ENCODE measurements at regions not wholly inside any gene's neighbourhood (a gene's known extent, or its start where the extent isn't known, plus 50 kb on each side); places are given as distances from the start of the nearest gene placed in this dataset.

GRCh38 chr3:95356764-95357501 is 1294.1 kb downstream of the NSUN3 start:
- Histone ChIP-seq H3K36me3 (no peaks in the 10 kb centered on the region), H2AFZ (replicated peaks) (peak overlapping the region; percentile 48), H4K20me1 (ENCODE audit: low read depth) (no peaks in the 10 kb centered on the region), H3K27me3 (no peaks in the 10 kb centered on the region), H3K4me2 (no peak overlapping the region), H3K9me3 (ENCODE audit: low read depth) (no peaks in the 10 kb centered on the region), H3K4me3 (no peak overlapping the region), H3F3A (ENCODE audit: low read depth) (no peaks in the 10 kb centered on the region), H3K4me1 (no peaks in the 10 kb centered on the region), H3K9ac (no peak overlapping the region), H3K27ac (no peak overlapping the region), H3K79me2 (ENCODE audit: low read depth) (no peaks in the 10 kb centered on the region)
- Mint-ChIP-seq H3K4me3 (no peak overlapping the region), H3K36me3 (no peaks in the 10 kb centered on the region), H3K27ac (peak overlapping the region; percentile 74), H3K9me3 (no peaks in the 10 kb centered on the region), H3K4me1 (peaks cover 4% of the 10 kb centered on the region), H3K27me3 (ENCODE audit: insufficient read depth, low read depth) (peaks cover 2% of the 10 kb centered on the region)
- no peak for DNase-seq (ENCODE audit: low spot score)
- TF ChIP-seq CTCF (IDR thresholded peaks at IDR 0.05) (no peak), EZH2phosphoT487 (IDR thresholded peaks at IDR 0.05) (no peak), EZH2 (IDR thresholded peaks at IDR 0.05) (no peak)

GRCh38 chr3:95387242-95388021 is 1324.6 kb downstream of the NSUN3 start:
- no peaks in the 10 kb centered on the region for H3K27me3 ChIP-seq
- H3K4me3 Mint-ChIP-seq, result no peak overlapping the region
- H3K4me1 ChIP-seq, result no peaks in the 10 kb centered on the region
- H3K4me2 ChIP-seq, result no peak overlapping the region
- H3K9ac ChIP-seq, result no peak overlapping the region
- no peaks in the 10 kb centered on the region for H4K20me1 ChIP-seq (ENCODE audit: low read depth)
- no peaks in the 10 kb centered on the region for H3K27me3 Mint-ChIP-seq (ENCODE audit: insufficient read depth, low read depth)
- H3K27ac Mint-ChIP-seq, result no peak overlapping the region
- no peak overlapping the region for H3K4me3 ChIP-seq
- H3K9me3 ChIP-seq (ENCODE audit: low read depth), result no peaks in the 10 kb centered on the region
- TF ChIP-seq EZH2 (IDR thresholded peaks at IDR 0.05) (no peak), CTCF (IDR thresholded peaks at IDR 0.05) (no peak), EZH2phosphoT487 (IDR thresholded peaks at IDR 0.05) (no peak)
- H2AFZ ChIP-seq (replicated peaks), result no peak overlapping the region
- H3K27ac ChIP-seq, result no peak overlapping the region
- H3K36me3 ChIP-seq, result no peaks in the 10 kb centered on the region
- no peaks in the 10 kb centered on the region for H3K79me2 ChIP-seq (ENCODE audit: low read depth)
- H3K4me1 Mint-ChIP-seq, result no peaks in the 10 kb centered on the region
- H3F3A ChIP-seq (ENCODE audit: low read depth), result no peaks in the 10 kb centered on the region
- H3K36me3 Mint-ChIP-seq, result no peaks in the 10 kb centered on the region
- no peaks in the 10 kb centered on the region for H3K9me3 Mint-ChIP-seq
- DNase-seq (ENCODE audit: low spot score), result no peak

GRCh38 chr3:95389725-95390313 is 1327.0 kb downstream of the NSUN3 start:
- Mint-ChIP-seq H3K9me3 (no peaks in the 10 kb centered on the region), H3K27me3 (ENCODE audit: insufficient read depth, low read depth) (no peaks in the 10 kb centered on the region), H3K36me3 (no peaks in the 10 kb centered on the region), H3K4me1 (no peaks in the 10 kb centered on the region), H3K27ac (no peak overlapping the region), H3K4me3 (no peak overlapping the region)
- Histone ChIP-seq H3K4me2 (no peak overlapping the region), H2AFZ (replicated peaks) (no peak overlapping the region), H3F3A (ENCODE audit: low read depth) (no peaks in the 10 kb centered on the region), H3K9me3 (ENCODE audit: low read depth) (no peaks in the 10 kb centered on the region), H3K4me3 (no peak overlapping the region), H4K20me1 (ENCODE audit: low read depth) (no peaks in the 10 kb centered on the region), H3K79me2 (ENCODE audit: low read depth) (no peaks in the 10 kb centered on the region), H3K27me3 (no peaks in the 10 kb centered on the region), H3K36me3 (no peaks in the 10 kb centered on the region), H3K9ac (no peak overlapping the region), H3K27ac (no peak overlapping the region), H3K4me1 (no peaks in the 10 kb centered on the region)
- no peak for TF ChIP-seq CTCF (IDR thresholded peaks at IDR 0.05)
- TF ChIP-seq EZH2 (IDR thresholded peaks at IDR 0.05), result no peak
- TF ChIP-seq EZH2phosphoT487 (IDR thresholded peaks at IDR 0.05), result no peak
- DNase-seq (ENCODE audit: low spot score), result no peak

Measured in neural progenitor cell (in vitro differentiated cells).